WTC11 (cell line): ENCODE measurements at regions not wholly inside any gene's neighbourhood (a gene's known extent, or its start where the extent isn't known, plus 50 kb on each side); places are given as distances from the start of the nearest gene placed in this dataset.

Experiments
- ATF6 ChIP-seq: sonication (generic); formaldehyde crosslinking; IDR thresholded peaks from 2 replicates; pipeline ENCODE4 v1.8.1; 2023; ENCODE audit warnings: mild to moderate bottlenecking, missing genetic modification reagents
- CTCF ChIP-seq: fragments of 200-600 bp; IDR thresholded peaks from 2 replicates; pipeline ENCODE4 v1.8.0; 2022; ENCODE audit warnings: antibody characterized with exemption
- ESRRA ChIP-seq: sonication (generic); formaldehyde crosslinking; IDR thresholded peaks from 2 replicates; pipeline ENCODE4 v1.8.1; 2022; ENCODE audit warnings: mild to moderate bottlenecking, missing genetic modification reagents, borderline replicate concordance
- GTF2I ChIP-seq: fragments of 250-450 bp; sonication (Bioruptor Pico); conservative IDR thresholded peaks from 2 replicates; pipeline ENCODE4 v1.4.0; 2021; ENCODE audit warnings: mild to moderate bottlenecking
- MAX ChIP-seq: sonication (generic); formaldehyde crosslinking; IDR thresholded peaks from 2 replicates; pipeline ENCODE4 v1.8.0; 2022; ENCODE audit warnings: mild to moderate bottlenecking, missing genetic modification reagents
- MLX ChIP-seq: sonication (generic); formaldehyde crosslinking; IDR thresholded peaks from 2 replicates; pipeline ENCODE4 v1.8.1; 2023; ENCODE audit warnings: mild to moderate bottlenecking, missing genetic modification reagents, moderate library complexity
- NFYB ChIP-seq: sonication (generic); formaldehyde crosslinking; conservative IDR thresholded peaks from 2 replicates; pipeline ENCODE4 v1.8.0; 2022; ENCODE audit warnings: low read depth, missing genetic modification reagents
- STAT6 ChIP-seq: sonication (generic); formaldehyde crosslinking; conservative IDR thresholded peaks from 2 replicates; pipeline ENCODE4 v1.8.1; 2023; ENCODE audit warnings: mild to moderate bottlenecking, low read depth, missing genetic modification reagents, moderate library complexity
- TCF7 ChIP-seq: sonication (generic); formaldehyde crosslinking; IDR thresholded peaks from 2 replicates; pipeline ENCODE4 v1.8.0; 2022; ENCODE audit warnings: mild to moderate bottlenecking, low read depth, missing genetic modification reagents, moderate library complexity
- TEAD4 ChIP-seq: sonication (generic); formaldehyde crosslinking; IDR thresholded peaks from 2 replicates; pipeline ENCODE4 v1.8.0; 2022; ENCODE audit warnings: mild to moderate bottlenecking, missing genetic modification reagents
- ZNF121 ChIP-seq: sonication (generic); formaldehyde crosslinking; IDR thresholded peaks from 2 replicates; pipeline ENCODE4 v1.8.0; 2023; ENCODE audit warnings: missing genetic modification reagents
- TF ChIP-seq, protein P1 (sequence below): sonication (generic); formaldehyde crosslinking; conservative IDR thresholded peaks from 2 replicates; pipeline ENCODE4 v1.8.1; 2022; ENCODE audit warnings: mild to moderate bottlenecking, missing genetic modification reagents
- TF ChIP-seq, protein P2 (sequence below): fragments of 250-450 bp; sonication (Bioruptor Pico); IDR thresholded peaks from 2 replicates; pipeline ENCODE4 v2.1.2; 2022; ENCODE audit warnings: mild to moderate bottlenecking, moderate library complexity

- TF ChIP-seq NFYB, result no peak
- no peak for TF ChIP-seq CTCF
- TF ChIP-seq ATF6 (CRISPR knock-in tag), result no peak
- TF ChIP-seq STAT6, result no peak
- TF ChIP-seq ESRRA (CRISPR knock-in tag), result no peak
- no peak for TF ChIP-seq TCF7 (CRISPR knock-in tag)
- TF ChIP-seq TEAD4 (CRISPR knock-in tag), result no peak
- no peak for TF ChIP-seq MLX (CRISPR knock-in tag)
- TF ChIP-seq ZNF121 (CRISPR knock-in tag), result no peak
- TF ChIP-seq, protein P1, sequence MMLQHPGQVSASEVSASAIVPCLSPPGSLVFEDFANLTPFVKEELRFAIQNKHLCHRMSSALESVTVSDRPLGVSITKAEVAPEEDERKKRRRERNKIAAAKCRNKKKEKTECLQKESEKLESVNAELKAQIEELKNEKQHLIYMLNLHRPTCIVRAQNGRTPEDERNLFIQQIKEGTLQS (CRISPR knock-in tag), result no peak
- TF ChIP-seq MAX, result no peak
- TF ChIP-seq GTF2I (CRISPR knock-in tag), result no peak
- TF ChIP-seq, protein P2, sequence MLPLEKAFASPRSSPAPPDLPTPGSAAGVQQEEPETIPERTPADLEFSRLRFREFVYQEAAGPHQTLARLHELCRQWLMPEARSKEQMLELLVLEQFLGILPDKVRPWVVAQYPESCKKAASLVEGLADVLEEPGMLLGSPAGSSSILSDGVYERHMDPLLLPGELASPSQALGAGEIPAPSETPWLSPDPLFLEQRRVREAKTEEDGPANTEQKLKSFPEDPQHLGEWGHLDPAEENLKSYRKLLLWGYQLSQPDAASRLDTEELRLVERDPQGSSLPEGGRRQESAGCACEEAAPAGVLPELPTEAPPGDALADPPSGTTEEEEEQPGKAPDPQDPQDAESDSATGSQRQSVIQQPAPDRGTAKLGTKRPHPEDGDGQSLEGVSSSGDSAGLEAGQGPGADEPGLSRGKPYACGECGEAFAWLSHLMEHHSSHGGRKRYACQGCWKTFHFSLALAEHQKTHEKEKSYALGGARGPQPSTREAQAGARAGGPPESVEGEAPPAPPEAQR (CRISPR knock-in tag), result no peak
Measured at GRCh38 chr3:66673293-66673692, 172.5 kb upstream of the LRIG1 start.
